Ovary (tissue), 3 donors: ENCODE measurements at regions not wholly inside any gene's neighbourhood (a gene's known extent, or its start where the extent isn't known, plus 50 kb on each side); places are given as distances from the start of the nearest gene placed in this dataset.
"Not testable (repeated sequence)": the region's sequence is repeated elsewhere in the genome, so short reads cannot be mapped to it uniquely, and the experiment has no call there.

Source experiments
- EP300 ChIP-seq: sonication (generic); formaldehyde crosslinking; IDR thresholded peaks from one replicate; pipeline ENCODE4 v1.6.1; 2017; ENCODE audit warnings: antibody characterized with exemption
- POLR2A ChIP-seq: fragments of 450-650 bp; IDR thresholded peaks from one replicate; pipeline ENCODE4 v1.6.1; 2017; ENCODE audit warnings: antibody characterized with exemption, mild to moderate bottlenecking, moderate library complexity
- TF ChIP-seq, protein P1 (sequence below), 3 donors: fragments of 450-650 bp in 2 of 3; fragments of 200-600 bp in 1 of 3; IDR thresholded peaks; one replicate each; pipeline versions ENCODE4 v1.5.1 to v1.8.0; 2016 to 2022; ENCODE audit warnings: antibody characterized with exemption in 3 of 3, mild to moderate bottlenecking in 1 of 3
- donor health status: DM: no; HTN: no; CAD: no.

DNA sequence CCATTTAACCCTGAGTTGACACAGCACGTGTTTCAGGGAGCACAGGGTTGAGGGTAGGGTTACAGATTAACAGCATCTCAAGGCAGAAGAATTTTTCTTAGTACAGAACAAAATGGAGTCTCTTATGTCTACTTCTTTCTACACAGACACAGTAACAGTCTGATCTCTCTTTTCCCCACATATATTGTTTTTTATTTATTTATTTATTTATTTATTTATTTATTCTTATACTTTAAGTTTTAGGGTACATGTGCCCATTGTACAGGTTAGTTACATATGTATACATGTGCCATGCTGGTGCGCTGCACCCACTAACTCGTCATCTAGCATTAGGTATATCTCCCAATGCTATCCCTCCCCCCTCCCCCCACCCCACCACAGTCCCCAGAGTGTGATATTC, 1725.6 kb downstream of the BRINP3 start:
- TF ChIP-seq, protein P1, sequence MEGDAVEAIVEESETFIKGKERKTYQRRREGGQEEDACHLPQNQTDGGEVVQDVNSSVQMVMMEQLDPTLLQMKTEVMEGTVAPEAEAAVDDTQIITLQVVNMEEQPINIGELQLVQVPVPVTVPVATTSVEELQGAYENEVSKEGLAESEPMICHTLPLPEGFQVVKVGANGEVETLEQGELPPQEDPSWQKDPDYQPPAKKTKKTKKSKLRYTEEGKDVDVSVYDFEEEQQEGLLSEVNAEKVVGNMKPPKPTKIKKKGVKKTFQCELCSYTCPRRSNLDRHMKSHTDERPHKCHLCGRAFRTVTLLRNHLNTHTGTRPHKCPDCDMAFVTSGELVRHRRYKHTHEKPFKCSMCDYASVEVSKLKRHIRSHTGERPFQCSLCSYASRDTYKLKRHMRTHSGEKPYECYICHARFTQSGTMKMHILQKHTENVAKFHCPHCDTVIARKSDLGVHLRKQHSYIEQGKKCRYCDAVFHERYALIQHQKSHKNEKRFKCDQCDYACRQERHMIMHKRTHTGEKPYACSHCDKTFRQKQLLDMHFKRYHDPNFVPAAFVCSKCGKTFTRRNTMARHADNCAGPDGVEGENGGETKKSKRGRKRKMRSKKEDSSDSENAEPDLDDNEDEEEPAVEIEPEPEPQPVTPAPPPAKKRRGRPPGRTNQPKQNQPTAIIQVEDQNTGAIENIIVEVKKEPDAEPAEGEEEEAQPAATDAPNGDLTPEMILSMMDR (IDR thresholded peaks at IDR 0.05) = not testable (repeated sequence)
- not testable (repeated sequence) for TF ChIP-seq POLR2A, EP300
